ENCODE measurements at regions not wholly inside any gene's neighbourhood (a gene's known extent, or its start where the extent isn't known, plus 50 kb on each side); places are given as distances from the start of the nearest gene placed in this dataset.

GRCh38 chr1:173413271-173413707, 63.8 kb upstream of the PRDX6 start:
- no peak for TF ChIP-seq EZH2 (IDR thresholded peaks at IDR 0.05; ENCODE audit: borderline replicate concordance, low read length)
- TF ChIP-seq CTCF (conservative IDR thresholded peaks at IDR 0.05 in 1 of 2, IDR thresholded peaks at IDR 0.05 in 1 of 2; ENCODE audit: extremely low read depth in 1 of 2, insufficient read depth in 1 of 2, low read depth in 1 of 2, low read length in 2 of 2) = no peak

Data from mammary epithelial cell (primary cell).